H1 (cell line): ENCODE measurements at regions not wholly inside any gene's neighbourhood (a gene's known extent, or its start where the extent isn't known, plus 50 kb on each side); places are given as distances from the start of the nearest gene placed in this dataset.

ENCODE experiments used
- BRCA1 ChIP-seq: IDR thresholded peaks from 2 replicates; pipeline ENCODE4 v1.6.1; 2012; ENCODE audit warnings: low read depth, low read length, improper control_type of control experiment
- CBX5 ChIP-seq: fragments of 300-800, 300-1000 bp; sonication (generic); IDR thresholded peaks from 2 replicates; pipeline ENCODE4 v1.7.1; 2016; ENCODE audit warnings: antibody characterized with exemption, low read length, low read depth
- EGR1 ChIP-seq: IDR thresholded peaks from 2 replicates; pipeline ENCODE4 v1.6.1; 2011; ENCODE audit warnings: low read depth, low read length, borderline replicate concordance
- SIRT6 ChIP-seq: IDR thresholded peaks from one replicate; pipeline ENCODE4 v1.7.1; 2012; ENCODE audit warnings: low read length, inconsistent platforms
- SP1 ChIP-seq: IDR thresholded peaks from 2 replicates; pipeline ENCODE4 v1.6.1; 2011; ENCODE audit warnings: low read depth, low read length

DNA sequence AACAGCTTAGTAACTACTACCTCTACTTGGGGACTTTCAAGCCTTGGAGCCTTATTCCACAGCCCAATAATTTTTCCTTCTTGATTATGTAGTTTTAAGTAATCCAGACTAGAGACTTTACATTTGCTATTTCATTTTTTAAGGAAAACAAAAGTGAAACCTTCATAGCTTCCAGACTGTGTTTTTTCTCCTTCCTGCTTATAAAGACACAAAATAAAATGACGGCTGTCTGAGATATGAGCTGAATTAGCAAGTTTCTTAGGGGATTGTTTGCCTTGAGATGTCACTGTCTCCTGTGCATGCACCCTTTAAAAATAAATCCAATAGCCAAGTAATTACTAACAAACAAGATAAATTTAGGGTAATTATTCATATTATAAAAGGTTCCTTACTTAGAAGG is 78.8 kb upstream of the PACRGL start (continued):
- TF ChIP-seq SP1, result no peak
- no peak for TF ChIP-seq EGR1
- TF ChIP-seq BRCA1, result no peak
- no peak for TF ChIP-seq SIRT6
- no peak for TF ChIP-seq CBX5
